Keratinocyte (primary cell): ENCODE measurements at regions not wholly inside any gene's neighbourhood (a gene's known extent, or its start where the extent isn't known, plus 50 kb on each side); places are given as distances from the start of the nearest gene placed in this dataset.

Experiments used
- DNase-seq: peaks from one replicate; pipeline ENCODE4 v3.0.0-alpha.2; 2011; ENCODE audit warnings: low read depth, missing footprints, low spot score
- FAIRE-seq: peaks from 2 replicates; lab custom pipeline; 2011; peaks lifted over from hg19 to GRCh38; lab: Jason Lieb, UNC
- H2AFZ ChIP-seq: 2 replicates; pipeline ENCODE4 v1.6.0; 2012; ENCODE audit warnings: low read length, control low read depth, inconsistent platforms; ENCODE audit not compliant: control insufficient read depth
- H3K27ac ChIP-seq: 2 replicates; pipeline ENCODE4 v1.5.1; 2011; ENCODE audit warnings: low read length; ENCODE audit not compliant: control insufficient read depth, insufficient read depth
- H3K27me3 ChIP-seq: 3 replicates; pipeline ENCODE4 v1.6.0; 2011; ENCODE audit warnings: low read length; ENCODE audit not compliant: control insufficient read depth, insufficient read depth; ENCODE audit errors: extremely low read depth
- H3K36me3 ChIP-seq, 2 experiments: 2 replicates in 1 of 2; 3 replicates in 1 of 2; pipeline ENCODE4 v1.5.1; 2011; ENCODE audit warnings: low read length in 2 of 2, mild to moderate bottlenecking in 1 of 2; ENCODE audit not compliant: control insufficient read depth in 2 of 2, insufficient read depth in 2 of 2; ENCODE audit errors: extremely low read depth in 1 of 2
- H3K4me1 ChIP-seq: 3 replicates; pipeline ENCODE4 v1.5.1; 2011; ENCODE audit warnings: low read length; ENCODE audit not compliant: control insufficient read depth, insufficient read depth; ENCODE audit errors: extremely low read depth
- H3K4me2 ChIP-seq: 3 replicates; pipeline ENCODE4 v1.6.0; 2011; ENCODE audit warnings: low read depth, low read length; ENCODE audit not compliant: control insufficient read depth, insufficient read depth; ENCODE audit errors: extremely low read depth
- H3K4me3 ChIP-seq, 3 experiments: fragments of 200-600 bp in 1 of 3; sonication (generic) in 1 of 3; 2 replicates in 2 of 3; 3 replicates in 1 of 3; pipeline ENCODE4 v1.5.1; 2011 to 2016; ENCODE audit warnings: low read length in 3 of 3, mild to moderate bottlenecking in 3 of 3, control low read depth in 2 of 3, inconsistent platforms in 1 of 3, low read depth in 1 of 3, mixed read lengths in 1 of 3, mixed run types in 1 of 3, moderate library complexity in 1 of 3; ENCODE audit not compliant: control insufficient read depth in 2 of 3, insufficient read depth in 2 of 3; ENCODE audit errors: extremely low read depth in 1 of 3
- H3K79me2 ChIP-seq: 2 replicates; pipeline ENCODE4 v1.6.0; 2012; ENCODE audit warnings: low read length; ENCODE audit not compliant: control insufficient read depth, insufficient read depth
- H3K9ac ChIP-seq: 3 replicates; pipeline ENCODE4 v1.6.0; 2011; ENCODE audit warnings: low read length; ENCODE audit not compliant: control insufficient read depth, insufficient read depth; ENCODE audit errors: extremely low read depth
- H3K9me1 ChIP-seq: 3 replicates; pipeline ENCODE4 v1.6.0; 2011; ENCODE audit warnings: low read length; ENCODE audit not compliant: control insufficient read depth, insufficient read depth; ENCODE audit errors: extremely low read depth
- H3K9me3 ChIP-seq: 2 replicates; pipeline ENCODE4 v1.5.1; 2012; ENCODE audit warnings: low read depth, low read length; ENCODE audit not compliant: control insufficient read depth
- H4K20me1 ChIP-seq: 3 replicates; pipeline ENCODE4 v1.6.0; 2011; ENCODE audit warnings: low read length; ENCODE audit not compliant: control insufficient read depth, insufficient read depth; ENCODE audit errors: extremely low read depth
- EZH2 ChIP-seq: IDR thresholded peaks from one replicate; pipeline ENCODE4 v1.6.1; 2012; ENCODE audit warnings: inconsistent platforms, mild to moderate bottlenecking, low read length, moderate library complexity
- dilution Hi-C: fragments of 300-500 bp; cut with MboI; formaldehyde crosslinking; loops from one replicate; pipeline ENCODE4 v1.7.0; 2020; ENCODE audit warnings: low sequenced_read_pairs; ENCODE audit not compliant: extremely low pct_ligation_motif_present
- TF ChIP-seq, protein P1 (sequence below), 3 experiments: IDR thresholded peaks in 1 of 3; conservative IDR thresholded peaks in 1 of 3; optimal IDR thresholded peaks in 1 of 3; 2 replicates in 2 of 3; 3 replicates in 1 of 3; pipeline versions ENCODE3 to v1.5.1; 2011; ENCODE audit warnings: low read length in 3 of 3, mild to moderate bottlenecking in 3 of 3, moderate library complexity in 2 of 3, control low read depth in 1 of 3, inconsistent platforms in 1 of 3; ENCODE audit not compliant: insufficient read depth in 2 of 3; ENCODE audit errors: extremely low read depth in 1 of 3

DNA sequence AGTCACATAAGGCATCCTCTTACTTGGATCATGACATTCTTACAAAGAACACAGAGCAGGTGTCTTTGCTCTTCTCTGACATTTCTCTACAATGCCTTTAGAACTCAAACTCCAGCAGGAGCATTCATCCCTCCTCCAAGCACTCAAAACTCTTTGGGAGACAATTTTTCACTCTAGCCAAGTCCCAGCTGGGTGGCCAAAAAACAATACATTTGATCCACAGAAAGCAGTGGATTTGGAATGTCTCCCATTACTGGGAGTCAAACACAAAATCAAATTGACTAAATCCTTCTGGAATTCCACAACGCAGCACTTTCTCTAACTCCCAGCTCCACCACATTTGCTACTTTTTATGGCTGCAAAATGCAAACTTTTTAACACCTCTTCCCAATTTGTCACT, 108.6 kb upstream of the VGLL2 start:
- FAIRE-seq: no peak

DNA sequence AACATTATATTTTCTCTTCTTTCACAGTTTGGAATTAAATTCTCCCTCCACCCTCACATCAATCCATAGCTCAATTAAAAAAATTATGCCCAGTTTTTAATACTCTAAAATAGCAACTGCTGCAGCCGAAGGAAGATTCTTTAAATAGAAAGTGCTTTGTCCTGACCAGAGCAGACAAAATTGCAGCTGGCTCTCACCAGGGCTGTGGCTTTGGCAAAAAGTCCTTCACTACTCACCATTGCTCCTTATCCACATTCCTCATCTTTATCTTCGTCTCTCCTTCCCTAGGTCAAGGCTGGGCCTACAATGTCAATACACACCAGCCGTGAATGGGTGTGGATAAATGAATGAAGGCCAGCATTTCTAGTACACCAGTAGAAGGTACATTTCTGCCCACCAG, 107.9 kb upstream of the VGLL2 start:
- no peak overlapping the region for H3K4me3 ChIP-seq
- H4K20me1 ChIP-seq: no peaks in the 10 kb centered on the region
- no peak overlapping the region for H3K9ac ChIP-seq
- TF ChIP-seq, protein P1, sequence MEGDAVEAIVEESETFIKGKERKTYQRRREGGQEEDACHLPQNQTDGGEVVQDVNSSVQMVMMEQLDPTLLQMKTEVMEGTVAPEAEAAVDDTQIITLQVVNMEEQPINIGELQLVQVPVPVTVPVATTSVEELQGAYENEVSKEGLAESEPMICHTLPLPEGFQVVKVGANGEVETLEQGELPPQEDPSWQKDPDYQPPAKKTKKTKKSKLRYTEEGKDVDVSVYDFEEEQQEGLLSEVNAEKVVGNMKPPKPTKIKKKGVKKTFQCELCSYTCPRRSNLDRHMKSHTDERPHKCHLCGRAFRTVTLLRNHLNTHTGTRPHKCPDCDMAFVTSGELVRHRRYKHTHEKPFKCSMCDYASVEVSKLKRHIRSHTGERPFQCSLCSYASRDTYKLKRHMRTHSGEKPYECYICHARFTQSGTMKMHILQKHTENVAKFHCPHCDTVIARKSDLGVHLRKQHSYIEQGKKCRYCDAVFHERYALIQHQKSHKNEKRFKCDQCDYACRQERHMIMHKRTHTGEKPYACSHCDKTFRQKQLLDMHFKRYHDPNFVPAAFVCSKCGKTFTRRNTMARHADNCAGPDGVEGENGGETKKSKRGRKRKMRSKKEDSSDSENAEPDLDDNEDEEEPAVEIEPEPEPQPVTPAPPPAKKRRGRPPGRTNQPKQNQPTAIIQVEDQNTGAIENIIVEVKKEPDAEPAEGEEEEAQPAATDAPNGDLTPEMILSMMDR (optimal IDR thresholded peaks at IDR 0.05 in 1 of 3, IDR thresholded peaks at IDR 0.05 in 1 of 3, conservative IDR thresholded peaks at IDR 0.05 in 1 of 3; ENCODE audit: extremely low read depth in 1 of 3, insufficient read depth in 2 of 3, low read length in 3 of 3): no peak
- no peak for TF ChIP-seq EZH2
- H3K4me2 ChIP-seq: no peak overlapping the region
- no peak overlapping the region for H2AFZ ChIP-seq
- no peaks in the 10 kb centered on the region for H3K79me2 ChIP-seq
- H3K36me3 ChIP-seq: no peaks in the 10 kb centered on the region
- dilution Hi-C loops: no loop called here
- FAIRE-seq: no peak
- no peaks in the 10 kb centered on the region for H3K4me1 ChIP-seq
- H3K27ac ChIP-seq: no peak overlapping the region
- DNase-seq: no peak
- no peaks in the 10 kb centered on the region for H3K9me1 ChIP-seq
- no peaks in the 10 kb centered on the region for H3K27me3 ChIP-seq
- H3K9me3 ChIP-seq: no peaks in the 10 kb centered on the region

More for the DNA sequence above, 108.6 kb upstream of the VGLL2 start:
- Histone ChIP-seq H3K9me1 (no peaks in the 10 kb centered on the region), H3K9me3 (no peaks in the 10 kb centered on the region), H3K4me3 (no peak overlapping the region), H3K4me1 (no peaks in the 10 kb centered on the region), H4K20me1 (no peaks in the 10 kb centered on the region), H3K27me3 (no peaks in the 10 kb centered on the region), H3K79me2 (no peaks in the 10 kb centered on the region), H3K36me3 (no peaks in the 10 kb centered on the region), H3K4me2 (no peak overlapping the region), H3K9ac (no peak overlapping the region), H3K27ac (no peak overlapping the region), H2AFZ (no peak overlapping the region)
- TF ChIP-seq, protein P1 (optimal IDR thresholded peaks at IDR 0.05 in 1 of 3, IDR thresholded peaks at IDR 0.05 in 1 of 3, conservative IDR thresholded peaks at IDR 0.05 in 1 of 3; ENCODE audit: extremely low read depth in 1 of 3, insufficient read depth in 2 of 3, low read length in 3 of 3): no peak
- TF ChIP-seq EZH2: no peak
- DNase-seq: no peak
- dilution Hi-C loops: no loop called here
